ENCODE measurements at regions not wholly inside any gene's neighbourhood (a gene's known extent, or its start where the extent isn't known, plus 50 kb on each side); places are given as distances from the start of the nearest gene placed in this dataset.

DNA sequence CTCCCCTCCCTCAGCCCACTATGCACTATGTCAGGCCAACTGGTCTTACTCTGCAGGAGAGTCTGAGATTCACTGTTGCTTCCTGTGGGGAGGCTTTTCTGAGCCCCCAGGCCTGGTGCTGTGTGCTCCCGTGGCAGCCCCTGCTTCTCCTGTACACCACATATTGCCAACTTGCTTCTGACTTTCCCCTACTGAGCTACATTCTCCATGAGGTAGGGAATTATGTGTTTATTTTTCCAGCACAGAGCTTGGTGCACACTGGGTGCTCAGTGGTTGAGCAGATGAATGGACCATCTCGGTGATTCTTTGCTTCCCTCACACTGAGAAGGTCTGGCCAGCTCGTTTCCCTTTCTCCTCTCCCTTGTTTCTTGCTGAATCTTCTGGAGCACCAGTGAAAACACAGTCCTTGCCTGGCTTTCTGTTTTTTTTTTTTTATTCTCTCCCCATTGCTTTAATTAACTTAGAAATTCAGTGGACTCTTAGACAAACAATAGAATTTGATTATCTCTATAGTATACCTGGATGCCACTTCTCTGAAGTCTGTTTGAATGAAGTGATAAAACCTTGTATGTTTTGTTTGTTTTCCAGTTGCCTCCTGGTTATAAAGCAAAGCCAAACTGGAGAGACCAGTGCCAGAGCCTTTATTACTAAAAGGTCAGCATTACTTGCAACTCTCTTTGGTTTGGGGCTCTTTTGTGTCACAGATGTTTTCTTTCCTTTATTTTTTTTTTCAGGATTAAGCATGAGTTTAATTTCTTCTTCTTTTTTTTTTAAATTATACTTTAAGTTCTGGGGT lies 50.3 kb upstream of the CNIH3 start:
- H3K4me3 ChIP-seq: no peak overlapping the region

More for the DNA sequence above, 50.3 kb upstream of the CNIH3 start:
- H3K27me3 ChIP-seq (ENCODE audit: low read depth): no peaks in the 10 kb centered on the region
- no peak for DNase-seq
- peaks cover under 1% of the 10 kb centered on the region for H3K9me3 ChIP-seq (replicated peaks)
- H3K27ac ChIP-seq (replicated peaks): no peak overlapping the region
- H3K36me3 ChIP-seq: no peaks in the 10 kb centered on the region
- intact Hi-C loops (cut with micrococcal nuclease): no loop called here
- TF ChIP-seq, protein P1, sequence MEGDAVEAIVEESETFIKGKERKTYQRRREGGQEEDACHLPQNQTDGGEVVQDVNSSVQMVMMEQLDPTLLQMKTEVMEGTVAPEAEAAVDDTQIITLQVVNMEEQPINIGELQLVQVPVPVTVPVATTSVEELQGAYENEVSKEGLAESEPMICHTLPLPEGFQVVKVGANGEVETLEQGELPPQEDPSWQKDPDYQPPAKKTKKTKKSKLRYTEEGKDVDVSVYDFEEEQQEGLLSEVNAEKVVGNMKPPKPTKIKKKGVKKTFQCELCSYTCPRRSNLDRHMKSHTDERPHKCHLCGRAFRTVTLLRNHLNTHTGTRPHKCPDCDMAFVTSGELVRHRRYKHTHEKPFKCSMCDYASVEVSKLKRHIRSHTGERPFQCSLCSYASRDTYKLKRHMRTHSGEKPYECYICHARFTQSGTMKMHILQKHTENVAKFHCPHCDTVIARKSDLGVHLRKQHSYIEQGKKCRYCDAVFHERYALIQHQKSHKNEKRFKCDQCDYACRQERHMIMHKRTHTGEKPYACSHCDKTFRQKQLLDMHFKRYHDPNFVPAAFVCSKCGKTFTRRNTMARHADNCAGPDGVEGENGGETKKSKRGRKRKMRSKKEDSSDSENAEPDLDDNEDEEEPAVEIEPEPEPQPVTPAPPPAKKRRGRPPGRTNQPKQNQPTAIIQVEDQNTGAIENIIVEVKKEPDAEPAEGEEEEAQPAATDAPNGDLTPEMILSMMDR (IDR thresholded peaks at IDR 0.05; ENCODE audit: borderline replicate concordance): no peak
- H3K4me1 ChIP-seq: no peaks in the 10 kb centered on the region
